Left kidney (tissue), 1 donor: ENCODE measurements at regions not wholly inside any gene's neighbourhood (a gene's known extent, or its start where the extent isn't known, plus 50 kb on each side); places are given as distances from the start of the nearest gene placed in this dataset.

Experiments used
- DNase-seq: peaks from one replicate; pipeline ENCODE4 v3.0.0-alpha.2; 2013

DNA sequence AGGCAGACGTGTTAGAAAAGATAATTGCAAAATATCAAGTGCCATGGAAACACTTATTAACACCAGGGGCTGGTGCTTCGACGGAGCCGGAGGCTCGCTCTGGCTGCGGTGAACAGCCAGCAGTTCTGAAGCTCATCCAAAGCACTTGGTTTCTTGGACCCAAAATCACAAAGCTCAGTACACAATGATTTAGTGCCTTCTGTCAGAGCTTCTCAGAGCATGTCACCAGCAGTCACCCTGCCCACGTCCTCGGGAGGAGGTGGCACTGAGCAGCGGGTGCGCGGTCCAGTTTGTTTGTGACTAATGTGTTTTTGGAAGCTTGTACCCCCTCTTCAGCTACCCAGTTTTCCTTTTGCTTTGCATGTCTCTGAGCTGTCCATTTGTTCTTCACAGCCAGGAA lies 58.7 kb upstream of the KIRREL3 start:
- DNase-seq, result no peak

DNA sequence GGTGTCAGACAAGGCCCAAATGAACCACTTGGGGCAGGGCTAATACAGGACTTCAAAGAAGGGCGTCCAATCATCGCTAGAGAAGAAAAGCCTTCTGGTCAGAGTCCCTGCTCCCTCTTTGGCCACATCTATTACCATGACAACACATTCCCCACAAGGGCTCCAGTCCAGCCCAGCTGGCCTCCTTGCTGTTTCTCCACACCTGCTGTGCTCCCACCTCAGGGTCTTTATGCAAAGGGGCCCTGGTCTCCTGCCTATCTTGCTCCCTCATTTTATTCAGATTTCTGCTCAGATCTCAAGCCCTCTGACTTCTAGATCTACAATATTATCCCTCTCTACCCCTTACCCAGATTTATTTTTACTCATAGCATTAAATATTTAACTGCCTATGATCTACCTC lies 58.0 kb upstream of the KIRREL3 start:
- DNase-seq, result no peak

DNA sequence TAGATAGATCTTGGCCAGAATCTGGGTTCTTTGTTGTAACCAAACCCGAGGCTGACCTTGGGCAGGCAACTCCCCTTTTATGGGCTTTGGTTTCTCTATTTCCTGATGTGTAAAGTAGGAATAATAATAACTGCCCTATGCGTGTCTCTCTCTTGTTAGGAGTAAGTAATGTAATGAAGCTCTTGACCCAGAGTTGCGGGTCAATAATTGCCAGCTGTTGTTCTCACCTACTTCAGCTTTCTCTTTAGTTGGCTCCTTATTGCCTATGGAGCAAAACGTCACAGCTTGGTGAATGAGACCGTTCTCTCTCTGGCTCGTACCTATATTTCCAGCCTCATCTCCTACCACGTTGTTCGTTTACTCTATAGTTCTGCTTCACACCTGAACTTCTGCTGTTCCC lies 56.6 kb upstream of the KIRREL3 start:
- DNase-seq, result no peak

DNA sequence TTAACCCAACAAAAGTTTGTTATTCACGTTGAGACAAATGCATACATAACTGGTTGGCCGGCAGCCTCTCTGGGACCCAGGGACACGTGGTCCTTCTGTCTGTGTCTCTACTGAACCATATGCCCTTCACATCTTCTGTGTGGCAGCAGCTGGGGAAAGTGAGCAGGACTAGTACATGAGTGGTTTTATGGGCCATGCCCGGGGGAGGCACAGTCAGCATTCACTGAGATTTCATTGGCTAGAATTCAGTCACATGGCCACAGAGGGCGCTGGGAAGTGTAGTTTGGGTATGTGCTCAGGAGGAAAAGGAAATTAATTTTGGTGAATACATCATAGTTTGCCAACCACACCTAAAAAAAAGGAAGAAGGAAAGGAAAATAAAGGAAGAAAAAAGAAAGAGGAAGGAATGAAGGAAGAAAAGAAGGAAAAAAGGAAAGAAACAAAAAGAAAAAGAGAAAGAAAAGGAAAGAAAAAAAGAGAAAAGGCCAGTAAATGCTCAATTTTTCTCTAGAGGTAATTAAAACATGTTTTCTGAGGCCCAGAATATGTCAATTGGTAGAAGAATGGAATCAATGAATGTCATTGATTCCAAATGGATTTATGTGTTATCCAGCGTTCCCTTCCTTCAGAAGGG lies 55.9 kb upstream of the KIRREL3 start:
- DNase-seq, result no peak

DNA sequence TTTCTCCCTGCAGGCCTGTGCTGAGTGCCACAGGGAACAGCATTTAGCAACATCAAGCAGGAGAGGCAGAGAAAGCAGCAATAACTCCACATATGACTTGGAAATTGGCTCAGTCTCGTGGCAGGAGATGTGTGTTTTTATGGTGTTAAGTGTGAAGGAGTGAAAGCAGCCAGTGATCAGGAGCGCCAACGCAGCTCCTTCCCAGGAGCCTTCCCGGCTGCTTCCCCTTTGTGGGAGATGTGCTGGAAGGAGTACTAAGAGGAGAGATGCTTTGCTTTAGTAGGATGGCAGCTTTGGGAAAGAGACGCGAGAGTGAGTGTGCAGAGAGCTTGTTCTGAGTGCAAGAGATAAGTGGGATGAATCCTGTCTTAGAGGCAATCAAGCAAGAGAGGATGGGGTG lies 54.7 kb upstream of the KIRREL3 start:
- no peak for DNase-seq

DNA sequence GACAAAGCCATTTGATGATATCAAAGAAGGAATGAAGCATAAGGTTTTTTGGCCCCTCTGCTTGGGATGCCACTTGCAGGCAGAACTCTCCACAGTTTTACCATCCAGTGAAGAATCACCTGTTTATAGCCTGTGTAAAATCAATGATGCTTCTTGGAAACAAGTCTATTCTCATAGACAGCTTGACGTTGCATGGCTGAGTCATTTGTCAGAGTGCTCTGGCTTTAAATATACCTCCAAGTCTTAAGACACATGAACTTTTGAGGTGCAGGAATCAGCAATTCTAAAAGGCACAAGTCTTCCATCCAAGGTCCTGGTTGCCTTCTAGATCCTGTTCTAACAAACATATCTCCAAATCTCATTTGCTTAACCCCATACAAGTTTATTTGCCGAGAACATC lies 53.6 kb upstream of the KIRREL3 start:
- no peak for DNase-seq

DNA sequence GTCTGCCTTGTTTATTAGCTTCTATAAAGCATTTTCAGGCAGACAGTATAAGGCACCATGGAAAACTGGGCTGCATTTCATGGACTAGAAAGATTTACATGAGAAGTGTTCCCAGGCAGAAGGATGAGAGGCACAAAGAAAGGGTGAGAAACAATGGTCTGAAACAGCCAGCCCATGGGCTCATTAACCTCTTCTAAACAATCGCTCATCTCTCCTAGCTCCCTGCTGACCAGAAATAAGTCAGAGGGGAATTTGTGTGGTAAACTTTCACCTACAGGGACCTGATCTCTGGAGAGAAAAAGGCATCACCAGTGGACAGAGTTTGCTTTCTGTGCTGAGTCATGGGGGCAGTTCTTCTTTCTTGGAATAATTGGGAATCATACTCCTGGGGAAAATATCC lies 51.8 kb upstream of the KIRREL3 start:
- DNase-seq, result no peak
